ENCODE measurements at regions not wholly inside any gene's neighbourhood (a gene's known extent, or its start where the extent isn't known, plus 50 kb on each side); places are given as distances from the start of the nearest gene placed in this dataset.
"Not testable (repeated sequence)": the region's sequence is repeated elsewhere in the genome, so short reads cannot be mapped to it uniquely, and the experiment has no call there.

DNA sequence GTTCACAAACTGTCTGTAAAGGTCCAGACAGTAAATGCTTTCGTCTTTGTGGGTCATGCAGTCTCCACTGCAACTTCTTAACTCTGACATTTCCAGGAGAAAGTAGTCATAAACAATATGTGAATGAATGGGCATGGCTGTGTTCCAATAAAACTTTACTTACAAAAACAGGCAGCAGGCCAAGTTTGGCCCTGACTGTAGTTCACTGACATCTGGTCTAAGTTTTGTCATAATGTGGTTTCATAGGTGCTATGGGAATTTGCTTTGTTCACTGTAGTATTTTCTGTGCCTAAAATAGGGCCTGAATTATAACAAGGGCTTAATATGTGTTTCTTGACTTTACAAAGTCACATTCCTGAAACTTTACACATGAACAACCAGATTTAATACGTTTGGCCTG, 186.0 kb upstream of the KBTBD8 start:
- DNase-seq, result no peak

DNA sequence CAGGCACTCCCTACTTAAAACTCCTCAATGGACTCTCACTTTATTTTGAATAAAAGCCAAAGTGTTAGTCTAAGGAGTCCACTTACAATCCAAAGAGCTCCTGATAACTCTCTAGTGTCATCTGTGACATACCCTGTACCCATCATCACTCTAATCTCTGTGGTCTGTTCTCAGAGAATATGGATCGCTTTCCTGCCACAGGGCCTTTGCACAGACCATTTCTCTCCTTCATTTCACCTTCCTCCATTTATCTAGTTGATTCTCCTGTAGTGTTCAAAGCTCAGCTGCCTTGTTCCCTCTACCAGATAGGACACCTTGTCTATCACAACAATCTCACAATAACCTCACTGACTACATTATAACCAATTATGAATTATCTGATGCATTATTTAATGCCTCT, 185.4 kb upstream of the KBTBD8 start:
- no peak for DNase-seq

DNA sequence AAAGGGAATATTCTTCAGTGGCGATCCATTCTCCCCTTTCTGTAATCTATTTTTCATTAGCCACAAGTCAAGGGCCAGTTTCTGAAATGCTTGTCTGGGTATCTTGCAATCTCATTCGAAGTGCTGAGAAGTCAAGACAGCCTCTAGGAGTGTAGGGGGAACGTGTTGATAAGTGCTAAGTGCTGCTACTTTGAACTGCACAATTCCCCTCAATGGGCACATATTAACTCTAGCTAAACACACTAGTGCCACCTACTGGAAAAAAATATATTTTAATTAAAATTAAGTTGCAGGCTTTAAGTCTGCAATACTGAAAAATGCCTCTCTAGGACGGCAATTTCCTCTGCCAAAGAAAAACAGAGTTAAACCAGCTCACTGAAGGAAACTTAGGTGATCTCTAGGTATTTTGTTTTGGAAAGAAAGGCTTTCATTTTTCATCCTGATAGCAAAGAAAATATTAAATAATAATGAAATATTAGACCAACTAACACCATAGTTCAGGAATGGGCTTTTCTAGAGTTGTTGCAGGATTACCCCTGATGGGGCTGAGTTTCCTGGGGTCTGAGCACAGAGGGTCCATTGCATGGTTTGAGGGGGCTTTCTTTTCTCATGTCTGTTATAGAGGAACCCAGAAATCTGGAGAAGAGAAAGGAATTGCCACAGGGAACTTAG, 181.9 kb upstream of the KBTBD8 start:
- no peak for DNase-seq

DNA sequence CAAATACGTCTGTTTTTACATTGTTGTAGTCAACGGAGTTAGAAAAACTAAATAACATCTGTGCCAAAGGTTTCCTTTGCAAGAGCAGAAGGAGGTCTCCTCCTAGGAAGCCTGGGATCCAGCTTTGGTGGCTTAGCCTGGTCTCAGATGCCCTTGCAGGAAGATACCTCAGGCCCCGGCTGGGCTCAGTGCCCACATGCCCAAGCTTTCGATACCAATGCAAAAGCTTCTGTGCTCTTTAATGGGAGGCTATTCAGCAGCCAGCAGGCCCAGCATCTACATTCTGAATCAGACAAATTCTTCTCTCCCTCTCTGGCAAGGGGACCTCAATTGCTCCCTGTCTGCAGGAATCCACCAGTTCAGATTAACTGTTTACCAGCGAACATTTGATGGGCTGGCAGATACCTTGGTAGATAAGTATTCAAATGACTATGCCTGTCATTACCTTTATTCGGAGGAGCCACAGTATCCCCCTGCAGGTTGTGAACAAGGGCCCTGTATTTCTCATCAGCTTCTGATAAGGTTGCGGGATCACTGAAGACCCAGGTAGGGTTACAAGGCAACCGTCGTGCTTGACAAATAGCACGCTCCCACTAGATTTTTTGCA, 180.1 kb upstream of the KBTBD8 start:
- no peak for DNase-seq

DNA sequence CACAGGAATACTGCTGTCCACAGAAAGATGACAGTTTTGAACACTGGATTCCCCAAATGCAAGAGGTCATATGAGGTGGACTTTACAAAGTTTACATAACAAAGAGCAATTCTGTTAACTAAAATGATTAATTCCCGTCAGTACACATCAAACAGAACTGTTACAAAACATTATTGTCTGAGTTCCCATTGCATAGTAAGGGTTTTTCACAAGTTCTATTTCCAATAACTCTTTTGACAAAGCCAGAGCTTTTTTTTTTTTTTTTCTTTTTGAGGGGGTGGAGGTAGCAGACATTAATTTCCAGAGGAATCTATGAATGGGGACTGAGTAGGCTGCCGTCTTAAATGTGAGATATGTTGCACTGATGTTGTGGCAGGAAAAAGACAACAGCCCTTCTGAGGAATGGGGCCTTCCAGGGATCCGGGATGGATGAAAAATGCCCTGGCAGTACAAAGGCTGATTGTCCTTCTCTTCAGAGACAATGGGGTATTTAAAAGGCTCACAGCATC, 178.1 kb upstream of the KBTBD8 start:
- DNase-seq, result peak; percentile 28

DNA sequence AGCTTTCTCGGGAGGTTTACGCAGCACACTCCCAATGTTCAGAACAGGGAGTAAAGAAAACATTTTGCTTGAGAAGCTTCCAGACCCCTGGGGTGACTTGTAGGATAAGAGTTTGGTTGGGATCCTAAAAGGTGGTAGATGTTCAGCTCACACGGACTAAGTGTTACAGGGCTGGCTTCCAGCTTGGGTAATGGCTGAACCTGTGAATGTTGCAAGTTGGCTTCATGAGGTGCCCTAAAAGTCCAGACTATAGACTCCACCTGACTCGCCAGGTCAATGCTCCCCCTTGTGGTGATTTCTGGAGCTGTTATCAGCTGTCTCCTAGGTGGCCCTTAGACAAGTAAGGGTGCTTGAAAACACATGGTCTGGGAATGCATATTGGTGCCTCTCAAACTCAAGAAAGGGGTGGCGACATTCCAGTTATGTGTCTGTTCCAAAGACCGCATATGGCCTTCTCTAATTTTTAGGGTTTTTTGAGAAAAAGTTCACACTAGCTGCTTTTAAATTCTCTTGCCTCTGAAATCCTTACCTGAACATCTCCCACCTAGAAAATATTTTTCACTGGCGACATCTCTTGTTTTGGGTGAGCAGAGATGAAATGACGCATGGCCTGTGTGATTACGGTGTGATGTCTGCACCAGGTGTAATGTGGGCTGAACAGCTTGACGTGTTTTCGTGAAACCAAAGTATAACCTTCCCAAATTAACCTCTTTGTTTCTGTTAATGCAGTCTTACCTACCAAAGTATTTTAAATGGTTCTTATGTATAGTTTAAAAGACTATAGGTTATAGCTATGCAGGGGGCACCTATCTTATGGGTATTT, 175.7 kb upstream of the KBTBD8 start:
- DNase-seq, result peak; percentile 13

DNA sequence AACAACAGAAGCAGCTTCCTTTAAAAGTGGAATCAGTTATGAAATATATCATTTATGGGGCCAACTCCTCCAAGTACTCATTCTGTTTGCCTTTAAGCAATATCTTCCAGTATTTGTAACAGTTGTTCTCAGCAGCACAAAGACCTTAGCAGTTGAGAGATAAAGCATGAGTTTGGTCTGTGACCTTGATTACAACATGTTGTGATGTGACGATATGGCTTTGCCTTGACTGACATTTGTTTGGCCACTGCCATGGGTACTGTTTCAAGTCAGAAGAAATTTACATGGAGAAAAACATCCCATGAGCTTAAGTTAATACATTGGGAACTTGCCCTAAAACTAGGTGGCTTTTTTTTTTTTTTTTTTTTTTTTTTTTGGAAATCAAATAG, 175.1 kb upstream of the KBTBD8 start:
- no peak for DNase-seq

DNA sequence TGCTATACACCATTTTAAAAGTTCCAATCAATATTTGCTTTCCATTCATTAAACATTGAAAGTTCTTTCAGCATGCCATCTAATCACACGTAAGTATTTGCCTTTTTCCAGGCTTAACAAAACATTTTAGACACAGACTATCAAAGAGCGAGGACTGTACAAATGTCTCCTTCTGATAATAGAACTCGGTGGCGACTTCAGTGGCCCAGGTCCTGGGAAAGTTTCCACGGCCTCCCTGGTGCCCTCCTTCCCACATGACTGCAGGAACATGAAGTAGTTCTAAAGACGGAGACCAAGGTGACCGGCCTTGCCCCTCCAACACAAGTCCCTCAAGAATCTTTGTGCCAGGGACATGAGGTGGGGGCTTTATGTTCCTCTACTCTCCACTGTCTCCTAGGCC, 174.6 kb upstream of the KBTBD8 start:
- DNase-seq, result no peak

DNA sequence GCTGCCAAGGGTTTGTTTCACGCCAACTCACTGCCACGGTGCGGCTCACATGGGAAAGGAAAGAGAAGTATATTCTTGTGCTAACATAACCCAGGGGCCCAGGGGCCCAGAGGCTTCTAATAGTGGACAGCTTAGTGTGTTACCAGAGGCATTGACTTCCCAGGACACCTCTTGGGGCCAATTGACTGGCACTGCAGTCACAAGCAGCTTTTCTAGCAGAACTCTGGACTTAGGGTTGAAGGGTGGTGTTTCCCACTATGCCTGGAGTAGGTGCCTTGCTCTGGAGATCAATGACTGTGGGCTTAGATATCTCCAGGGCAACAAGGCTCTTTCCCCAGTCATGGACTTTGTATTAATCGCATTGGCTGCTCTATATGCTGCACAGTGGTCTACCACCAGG, 172.7 kb upstream of the KBTBD8 start:
- no peak for DNase-seq

DNA sequence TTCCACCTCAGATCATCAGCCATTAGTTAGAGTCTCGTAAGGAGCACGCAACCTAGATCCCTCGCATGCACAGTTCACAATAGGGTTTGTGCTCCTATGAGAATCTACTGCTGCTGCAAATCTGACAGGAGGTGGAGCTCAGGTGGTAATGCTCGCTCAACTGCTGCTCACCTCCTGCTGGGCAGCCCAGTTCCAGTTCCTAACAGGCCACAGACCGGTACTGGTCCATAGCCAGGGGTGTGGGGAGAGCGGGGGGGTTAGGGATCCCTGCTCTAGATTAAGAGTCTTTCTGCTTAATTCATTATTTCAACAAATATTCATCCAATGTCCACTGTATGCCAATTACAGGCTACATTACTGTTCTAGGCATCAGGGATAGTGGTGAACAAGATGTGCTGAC, 170.4 kb upstream of the KBTBD8 start:
- DNase-seq, result no peak

DNA sequence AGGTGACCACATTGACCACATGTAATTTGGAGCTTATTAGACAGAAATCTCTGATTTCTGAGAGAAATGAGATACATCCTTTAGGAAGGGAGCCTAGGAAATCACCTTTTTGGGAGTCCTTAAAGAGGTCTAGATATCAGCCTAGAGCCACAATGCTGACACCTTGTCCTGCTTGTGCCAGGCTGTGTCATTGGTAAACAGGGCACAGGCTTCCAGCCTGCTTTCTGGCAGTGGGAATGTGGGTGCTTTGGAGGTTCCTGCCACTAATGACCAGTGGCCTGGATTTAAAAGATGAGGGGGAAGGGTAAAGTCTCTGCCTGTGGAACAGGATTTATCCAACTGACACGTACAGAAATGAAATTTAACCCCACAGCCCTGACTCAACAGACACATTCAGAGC, 169.8 kb upstream of the KBTBD8 start:
- DNase-seq, result no peak

DNA sequence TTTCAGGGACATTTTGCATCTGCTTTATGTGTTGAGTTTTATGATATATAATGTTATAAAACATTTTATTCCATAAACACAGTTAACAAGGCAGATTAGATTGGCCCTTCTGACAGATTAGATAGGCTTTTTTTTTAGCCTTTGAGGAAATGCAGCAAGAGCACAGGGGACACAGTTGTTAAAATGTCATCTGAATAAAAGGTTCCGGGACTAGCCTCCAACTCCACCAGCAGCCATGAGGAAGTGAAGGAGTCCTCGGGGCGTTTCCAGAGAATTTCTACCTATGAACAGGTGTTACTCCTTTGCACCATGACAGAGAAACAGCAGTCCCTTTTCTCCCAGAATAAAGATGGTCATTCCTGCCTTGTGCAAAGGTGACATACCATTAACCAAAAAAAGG, 167.8 kb upstream of the KBTBD8 start:
- no peak for DNase-seq

DNA sequence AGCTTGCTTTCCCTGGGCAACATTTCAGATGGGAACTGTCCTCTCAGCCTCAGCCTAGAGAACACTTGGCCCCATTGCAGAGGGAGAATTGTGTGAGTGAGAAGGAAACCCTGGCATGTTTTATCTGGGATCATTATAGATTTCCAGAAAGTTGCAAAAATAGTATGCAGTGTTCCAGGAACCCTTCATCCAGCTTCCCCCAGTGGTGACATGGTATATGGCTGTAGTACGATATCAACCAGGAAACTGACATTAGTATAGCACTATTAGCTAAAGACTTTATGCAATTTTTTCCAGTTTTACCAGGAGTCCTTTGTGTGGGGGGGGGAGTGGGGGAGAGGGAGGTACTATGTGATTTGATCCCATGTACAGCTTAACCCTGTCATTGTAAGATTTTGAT, 166.2 kb upstream of the KBTBD8 start:
- no peak for DNase-seq

DNA sequence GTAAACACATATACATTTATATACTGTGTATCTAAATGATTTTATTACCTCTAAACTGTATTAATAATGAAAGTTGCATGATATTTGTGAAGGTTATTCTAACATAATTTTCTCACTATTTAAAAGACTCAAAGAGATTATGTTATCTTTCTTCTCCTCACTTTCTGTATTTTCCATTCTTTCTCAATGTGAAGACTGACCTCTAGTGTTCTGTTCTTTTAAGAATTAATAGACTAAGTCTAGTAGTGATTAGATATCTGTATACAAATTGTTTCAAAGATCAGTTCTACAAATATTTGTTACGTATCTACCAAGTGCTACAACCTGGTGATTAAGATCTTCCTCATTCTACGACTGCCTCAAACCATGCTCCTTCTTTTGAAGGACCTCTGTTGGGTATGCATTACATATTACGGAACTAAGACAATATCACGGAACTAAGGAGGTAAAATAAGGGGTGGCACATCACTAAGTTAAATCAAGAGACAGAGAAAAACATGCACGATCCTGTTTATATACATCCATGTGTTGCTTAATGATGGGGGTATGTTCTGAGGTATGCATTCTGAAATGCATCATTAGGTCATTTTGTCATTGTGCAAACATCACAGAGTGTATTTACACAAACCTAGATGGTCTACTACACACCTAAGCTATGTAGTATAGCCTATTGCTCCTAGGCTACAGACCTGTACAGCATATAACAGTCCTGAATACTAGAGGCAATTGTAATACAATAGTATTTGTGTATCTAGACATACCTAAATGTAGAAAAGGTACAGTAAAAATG, 161.5 kb upstream of the KBTBD8 start:
- DNase-seq, result no peak

DNA sequence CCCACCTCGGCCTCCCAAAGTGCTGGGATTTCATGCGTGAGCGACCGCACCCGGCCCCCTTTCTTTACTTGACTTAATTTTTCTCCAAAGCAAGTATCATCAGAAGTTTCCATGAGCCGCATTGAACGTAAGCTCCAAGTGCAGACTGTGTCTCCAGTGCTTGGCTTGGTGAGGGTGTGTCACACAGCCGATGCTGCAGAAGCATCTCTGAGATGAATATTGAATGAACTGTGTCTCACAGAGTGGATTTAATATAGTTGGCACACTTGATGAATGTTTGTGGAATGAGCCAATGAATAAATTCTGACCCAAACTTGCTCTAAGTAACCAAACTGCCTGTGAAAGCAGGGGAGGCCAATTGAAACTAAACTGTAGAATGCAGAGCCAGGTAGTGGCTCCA, 159.4 kb upstream of the KBTBD8 start:
- no peak for DNase-seq

DNA sequence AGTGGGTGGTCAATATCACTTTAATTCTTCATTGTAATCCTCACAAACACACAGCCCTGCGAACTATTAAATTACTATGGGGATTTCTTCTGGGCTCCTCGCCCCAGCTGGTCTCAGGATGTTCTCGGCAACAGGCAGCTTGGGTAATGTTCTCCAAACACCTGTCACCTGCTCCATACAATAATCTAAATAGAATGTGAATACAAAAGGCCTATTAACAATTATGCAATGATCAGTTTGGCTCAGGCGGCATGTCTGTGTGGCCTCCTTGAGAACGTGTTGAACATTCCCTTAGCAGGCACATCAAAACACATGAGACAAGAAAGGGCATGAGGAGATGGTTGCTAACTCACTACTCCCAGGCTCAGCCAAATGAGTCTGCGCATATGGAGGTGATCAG, 158.6 kb upstream of the KBTBD8 start:
- DNase-seq, result no peak

DNA sequence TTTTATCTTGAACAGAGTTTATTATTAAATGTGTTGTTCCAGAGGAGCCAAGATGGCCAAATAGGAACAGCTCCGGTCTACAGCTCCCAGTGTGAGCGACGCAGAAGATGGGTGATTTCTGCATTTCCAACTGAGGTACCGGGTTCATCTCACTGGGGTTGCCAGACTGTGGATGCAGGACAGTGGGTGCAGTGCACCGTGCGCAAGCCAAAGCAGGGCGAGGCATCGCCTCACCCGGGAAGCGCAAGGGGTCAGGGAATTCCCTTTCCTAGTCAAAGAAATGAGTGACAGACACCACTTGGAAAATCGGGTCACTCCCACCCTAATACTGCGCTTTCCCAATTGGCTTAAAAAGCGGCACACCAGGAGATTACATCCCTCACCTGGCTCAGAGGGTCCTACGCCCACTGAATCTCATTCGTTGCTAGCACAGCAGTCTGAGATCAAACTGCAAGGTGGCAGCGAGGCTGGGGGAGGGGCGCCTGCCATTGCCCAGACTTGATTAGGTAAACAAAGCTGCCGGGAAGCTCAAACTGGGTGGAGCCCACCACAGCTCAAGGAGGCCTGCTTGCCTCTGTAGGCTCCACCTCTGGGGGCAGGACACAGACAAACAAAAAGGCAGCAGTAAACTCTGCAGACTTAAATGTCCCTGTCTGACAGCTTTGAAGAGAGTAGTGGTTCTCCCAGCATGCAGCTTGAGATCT, 155.2 kb upstream of the KBTBD8 start:
- DNase-seq, result not testable (repeated sequence)

DNA sequence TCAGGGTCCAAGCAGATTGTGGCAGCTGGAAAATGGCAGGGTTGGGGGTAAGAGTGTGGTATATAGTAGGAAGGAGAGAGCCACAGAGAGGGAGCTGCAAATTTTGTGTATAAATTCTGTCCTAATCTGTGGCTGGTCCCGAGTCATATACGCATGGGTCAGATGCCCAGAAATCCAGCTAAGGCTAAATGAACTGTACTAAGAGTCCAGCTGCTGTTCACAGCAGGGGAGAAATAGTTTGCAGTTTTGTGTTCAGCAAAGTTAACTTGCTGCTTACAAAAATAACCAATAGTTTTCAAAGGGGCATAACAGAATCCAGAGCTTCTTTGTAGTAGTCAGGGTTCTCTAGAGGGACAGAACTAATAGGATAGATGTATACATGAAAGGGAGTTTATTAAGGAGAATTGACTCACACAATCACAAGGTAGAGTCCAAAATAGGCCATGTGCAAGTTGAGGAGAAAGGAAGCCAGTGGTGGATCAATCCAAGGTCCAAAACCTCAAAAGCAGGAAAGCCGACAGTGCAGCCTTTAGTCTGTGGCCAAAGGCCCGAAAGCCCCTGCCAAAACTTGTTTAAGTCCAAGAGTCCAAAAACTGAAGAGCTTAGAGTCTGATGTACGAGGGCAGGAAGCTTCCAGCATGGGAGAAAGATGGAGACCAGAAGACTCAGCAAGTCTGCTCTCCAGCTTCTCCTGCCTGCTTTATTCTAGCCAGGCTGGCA, 146.1 kb upstream of the KBTBD8 start:
- DNase-seq, result no peak

DNA sequence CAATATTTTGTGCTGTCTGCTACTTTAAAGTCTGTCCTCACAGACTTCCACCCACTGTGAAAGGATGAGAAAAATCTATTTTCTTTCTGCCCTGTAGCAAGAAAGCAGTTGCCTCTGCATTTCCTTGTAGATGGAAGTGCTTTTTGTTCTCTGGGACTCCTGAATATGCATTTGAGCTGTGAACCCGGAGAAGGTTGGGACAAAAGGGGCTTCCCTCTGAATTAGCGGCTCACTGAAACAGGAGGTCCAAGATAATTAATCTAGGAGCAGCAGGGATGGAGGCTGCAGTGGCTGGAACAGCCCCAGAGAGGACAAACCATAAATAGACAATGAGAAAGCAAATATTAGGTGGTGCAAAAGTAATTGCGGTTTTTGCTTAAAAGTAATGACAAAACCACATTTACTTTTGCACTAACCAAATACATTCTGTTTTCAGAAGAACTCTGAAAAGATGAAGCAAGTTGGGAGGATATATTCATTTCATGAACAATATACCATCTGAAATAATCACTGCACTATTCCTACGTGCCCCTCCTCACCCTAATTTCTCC, 143.4 kb upstream of the KBTBD8 start:
- DNase-seq, result no peak

DNA sequence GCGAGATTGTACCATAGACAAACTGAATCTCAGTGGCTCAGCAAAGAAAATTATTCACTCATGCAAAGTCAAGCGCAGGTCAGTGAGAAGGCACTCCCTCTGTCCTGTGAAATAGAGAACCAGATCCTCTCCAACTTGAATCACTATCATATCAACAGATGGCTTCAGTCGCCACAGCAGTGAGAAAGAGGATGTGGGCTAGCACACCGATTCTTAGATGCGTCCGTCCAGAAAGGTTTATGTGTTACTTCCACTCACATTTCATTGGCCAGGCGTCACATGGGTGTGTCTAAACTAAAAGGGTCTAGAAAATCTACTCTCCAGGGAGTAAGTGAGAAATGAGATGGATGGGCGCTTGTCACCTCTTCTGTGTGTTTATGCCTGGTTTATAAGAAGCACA, 141.6 kb upstream of the KBTBD8 start:
- DNase-seq, result no peak
